MM.1S (cell line): ENCODE measurements at regions not wholly inside any gene's neighbourhood (a gene's known extent, or its start where the extent isn't known, plus 50 kb on each side); places are given as distances from the start of the nearest gene placed in this dataset.

Experiments
- DNase-seq: peaks from one replicate; pipeline ENCODE4 v3.0.0-alpha.2; 2015
- H2AFZ ChIP-seq: fragments of 300-600 bp; sonication (generic); 2 replicates; pipeline ENCODE4 v1.6.0; 2016; ENCODE audit warnings: antibody characterized with exemption, low read length
- H3F3A ChIP-seq: fragments of 300-600 bp; sonication (generic); 2 replicates; pipeline ENCODE4 v1.6.1; 2016; ENCODE audit warnings: mild to moderate bottlenecking, antibody characterized with exemption, low read length, moderate library complexity, mixed read lengths; ENCODE audit not compliant: insufficient read depth
- H3K27ac ChIP-seq: fragments of 300-600 bp; sonication (generic); 2 replicates; pipeline ENCODE4 v1.5.1; 2016; ENCODE audit warnings: mild to moderate bottlenecking, low read length
- H3K27me3 ChIP-seq: fragments of 300-600 bp; sonication (generic); replicated peaks from 2 replicates; pipeline ENCODE4 v1.6.0; 2016; ENCODE audit warnings: low read length; ENCODE audit not compliant: insufficient read depth
- H3K36me3 ChIP-seq: fragments of 300-600 bp; sonication (generic); replicated peaks from 2 replicates; pipeline ENCODE4 v1.6.1; 2016; ENCODE audit warnings: mild to moderate bottlenecking, low read length, mixed read lengths; ENCODE audit not compliant: insufficient read depth
- H3K4me1 ChIP-seq: fragments of 300-600 bp; sonication (generic); 2 replicates; pipeline ENCODE4 v1.6.1; 2016; ENCODE audit warnings: low read length, mixed read lengths
- H3K4me2 ChIP-seq: fragments of 300-600 bp; sonication (generic); 2 replicates; pipeline ENCODE4 v1.6.0; 2016; ENCODE audit warnings: low read depth, low read length
- H3K4me3 ChIP-seq: fragments of 300-600 bp; sonication (generic); 2 replicates; pipeline ENCODE4 v1.5.1; 2016; ENCODE audit warnings: low read length, mixed read lengths
- H3K79me2 ChIP-seq: fragments of 300-600 bp; sonication (generic); 2 replicates; pipeline ENCODE4 v1.6.1; 2016; ENCODE audit warnings: mixed run types, low read length, mixed read lengths
- H3K9ac ChIP-seq: fragments of 300-600 bp; sonication (generic); 2 replicates; pipeline ENCODE4 v1.6.1; 2016; ENCODE audit warnings: low read length, mixed read lengths
- H3K9me2 ChIP-seq: fragments of 300-600 bp; sonication (generic); replicated peaks from 2 replicates; pipeline ENCODE4 v1.6.1; 2016; ENCODE audit warnings: mild to moderate bottlenecking, low read length, mixed read lengths; ENCODE audit not compliant: insufficient read depth
- H3K9me3 ChIP-seq: fragments of 300-600 bp; sonication (generic); replicated peaks from 2 replicates; pipeline ENCODE4 v1.6.1; 2016; ENCODE audit warnings: mild to moderate bottlenecking, low read length, mixed read lengths; ENCODE audit not compliant: insufficient read depth
- H4K20me1 ChIP-seq: fragments of 300-600 bp; sonication (generic); 2 replicates; pipeline ENCODE4 v1.6.1; 2016; ENCODE audit warnings: mild to moderate bottlenecking, low read length, moderate library complexity, mixed read lengths; ENCODE audit not compliant: insufficient read depth
- EZH2 ChIP-seq: fragments of 300-600 bp; sonication (generic); optimal IDR thresholded peaks from 2 replicates; pipeline ENCODE3; 2017; ENCODE audit warnings: low read depth, mild to moderate bottlenecking, antibody characterized with exemption, low read length, mixed read lengths
- EZH2phosphoT487 ChIP-seq: fragments of 300-600 bp; sonication (generic); IDR thresholded peaks from 2 replicates; pipeline ENCODE4 v1.6.1; 2018; ENCODE audit warnings: antibody characterized with exemption, low read length
- TF ChIP-seq, protein P1 (sequence below): fragments of 300-600 bp; sonication (generic); IDR thresholded peaks from 2 replicates; pipeline ENCODE4 v1.5.1; 2016; ENCODE audit warnings: antibody characterized with exemption, low read length, mixed read lengths

DNA sequence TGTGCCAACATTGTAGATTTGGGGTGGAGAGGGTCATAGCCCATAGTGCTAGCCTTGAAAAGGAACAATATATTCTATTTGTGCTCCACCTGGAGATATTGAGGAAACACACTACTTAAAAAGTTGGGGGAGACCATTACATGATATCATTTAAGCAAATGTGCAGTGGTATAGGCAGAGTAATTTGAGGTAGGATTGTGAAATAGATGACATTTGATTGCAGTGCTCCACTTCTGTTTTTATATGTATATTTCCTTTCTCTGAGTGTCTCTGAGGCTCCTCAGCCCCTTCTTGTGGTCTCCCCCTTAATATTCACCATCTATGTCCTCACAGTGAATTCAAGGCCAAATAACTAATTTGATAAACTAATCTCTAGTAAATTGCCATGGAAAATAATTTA lies 85.6 kb upstream of the NMU start:
- Histone ChIP-seq H2AFZ (no peak overlapping the region), H3K36me3 (no peaks in the 10 kb centered on the region), H3K4me2 (no peak overlapping the region), H3K4me1 (no peaks in the 10 kb centered on the region), H3K27ac (no peak overlapping the region), H4K20me1 (no peaks in the 10 kb centered on the region), H3K4me3 (no peak overlapping the region), H3K27me3 (no peaks in the 10 kb centered on the region), H3F3A (no peaks in the 10 kb centered on the region), H3K9ac (no peak overlapping the region), H3K9me3 (no peaks in the 10 kb centered on the region), H3K79me2 (no peaks in the 10 kb centered on the region), H3K9me2 (no peaks in the 10 kb centered on the region)
- TF ChIP-seq EZH2 (no peak), EZH2phosphoT487 (no peak)
- TF ChIP-seq, protein P1, sequence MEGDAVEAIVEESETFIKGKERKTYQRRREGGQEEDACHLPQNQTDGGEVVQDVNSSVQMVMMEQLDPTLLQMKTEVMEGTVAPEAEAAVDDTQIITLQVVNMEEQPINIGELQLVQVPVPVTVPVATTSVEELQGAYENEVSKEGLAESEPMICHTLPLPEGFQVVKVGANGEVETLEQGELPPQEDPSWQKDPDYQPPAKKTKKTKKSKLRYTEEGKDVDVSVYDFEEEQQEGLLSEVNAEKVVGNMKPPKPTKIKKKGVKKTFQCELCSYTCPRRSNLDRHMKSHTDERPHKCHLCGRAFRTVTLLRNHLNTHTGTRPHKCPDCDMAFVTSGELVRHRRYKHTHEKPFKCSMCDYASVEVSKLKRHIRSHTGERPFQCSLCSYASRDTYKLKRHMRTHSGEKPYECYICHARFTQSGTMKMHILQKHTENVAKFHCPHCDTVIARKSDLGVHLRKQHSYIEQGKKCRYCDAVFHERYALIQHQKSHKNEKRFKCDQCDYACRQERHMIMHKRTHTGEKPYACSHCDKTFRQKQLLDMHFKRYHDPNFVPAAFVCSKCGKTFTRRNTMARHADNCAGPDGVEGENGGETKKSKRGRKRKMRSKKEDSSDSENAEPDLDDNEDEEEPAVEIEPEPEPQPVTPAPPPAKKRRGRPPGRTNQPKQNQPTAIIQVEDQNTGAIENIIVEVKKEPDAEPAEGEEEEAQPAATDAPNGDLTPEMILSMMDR = no peak
- DNase-seq = no peak

DNA sequence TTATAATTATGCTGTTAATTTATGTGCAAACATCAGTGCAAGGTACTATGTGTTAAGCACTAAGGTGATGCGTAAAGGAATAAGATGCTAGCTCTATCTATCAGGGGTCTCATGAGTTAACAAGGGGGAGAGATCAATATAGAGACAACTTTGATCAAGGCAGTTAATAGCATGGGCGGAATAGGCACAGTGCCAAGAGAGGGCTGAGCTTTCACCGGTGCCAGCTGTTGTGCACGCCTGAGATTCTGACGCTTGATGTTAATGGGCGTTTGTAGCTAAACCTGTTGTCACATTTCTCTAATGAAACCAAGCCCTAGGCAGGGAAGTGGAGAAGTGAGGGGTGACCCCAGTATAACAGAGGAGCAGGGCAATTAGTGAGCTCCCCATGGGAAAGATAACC lies 86.0 kb upstream of the NMU start:
- H3K4me2 ChIP-seq = no peak overlapping the region

DNA sequence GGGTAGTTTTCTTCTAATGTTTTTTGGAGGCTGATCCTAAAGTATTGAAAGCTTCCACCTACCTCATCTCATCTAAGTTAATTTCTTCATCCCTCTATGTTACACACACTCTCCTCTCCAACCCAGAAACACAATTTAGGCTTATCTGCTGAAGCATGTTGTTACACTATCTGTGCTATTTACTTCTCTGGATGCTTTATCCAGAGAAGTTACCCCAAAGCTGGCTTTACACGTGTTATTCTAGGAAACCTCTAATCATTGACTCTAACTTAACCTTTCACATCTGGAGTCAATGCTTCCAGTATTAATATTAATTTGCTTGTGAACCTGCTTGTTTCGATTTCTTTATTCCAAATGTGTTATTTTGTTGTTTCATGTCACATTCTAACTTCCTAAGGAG lies 87.3 kb upstream of the NMU start:
- no peaks in the 10 kb centered on the region for H3K27me3 ChIP-seq
- H3F3A ChIP-seq = no peaks in the 10 kb centered on the region
- no peak for TF ChIP-seq EZH2
- TF ChIP-seq EZH2phosphoT487 = no peak
- TF ChIP-seq, protein P1 = no peak
- H3K9me2 ChIP-seq = no peaks in the 10 kb centered on the region
- H3K79me2 ChIP-seq = no peaks in the 10 kb centered on the region
- no peak overlapping the region for H2AFZ ChIP-seq
- no peak overlapping the region for H3K4me2 ChIP-seq
- H4K20me1 ChIP-seq = no peaks in the 10 kb centered on the region
- H3K9ac ChIP-seq = no peak overlapping the region
- H3K4me3 ChIP-seq = no peak overlapping the region
- no peak for DNase-seq
- H3K27ac ChIP-seq = no peak overlapping the region
- H3K9me3 ChIP-seq = no peaks in the 10 kb centered on the region
- no peaks in the 10 kb centered on the region for H3K36me3 ChIP-seq
- H3K4me1 ChIP-seq = no peaks in the 10 kb centered on the region

More for the DNA sequence above, 86.0 kb upstream of the NMU start:
- H3K9me2 ChIP-seq = no peaks in the 10 kb centered on the region
- no peak for DNase-seq
- H3K36me3 ChIP-seq = no peaks in the 10 kb centered on the region
- no peak overlapping the region for H3K27ac ChIP-seq
- no peaks in the 10 kb centered on the region for H3K9me3 ChIP-seq
- H2AFZ ChIP-seq = no peak overlapping the region
- H3F3A ChIP-seq = no peaks in the 10 kb centered on the region
- H3K27me3 ChIP-seq = no peaks in the 10 kb centered on the region
- TF ChIP-seq EZH2phosphoT487 (no peak), EZH2 (no peak)
- TF ChIP-seq, protein P1 = no peak
- H3K4me1 ChIP-seq = no peaks in the 10 kb centered on the region
- no peak overlapping the region for H3K4me3 ChIP-seq
- H3K79me2 ChIP-seq = no peaks in the 10 kb centered on the region
- H4K20me1 ChIP-seq = no peaks in the 10 kb centered on the region
- no peak overlapping the region for H3K9ac ChIP-seq

DNA sequence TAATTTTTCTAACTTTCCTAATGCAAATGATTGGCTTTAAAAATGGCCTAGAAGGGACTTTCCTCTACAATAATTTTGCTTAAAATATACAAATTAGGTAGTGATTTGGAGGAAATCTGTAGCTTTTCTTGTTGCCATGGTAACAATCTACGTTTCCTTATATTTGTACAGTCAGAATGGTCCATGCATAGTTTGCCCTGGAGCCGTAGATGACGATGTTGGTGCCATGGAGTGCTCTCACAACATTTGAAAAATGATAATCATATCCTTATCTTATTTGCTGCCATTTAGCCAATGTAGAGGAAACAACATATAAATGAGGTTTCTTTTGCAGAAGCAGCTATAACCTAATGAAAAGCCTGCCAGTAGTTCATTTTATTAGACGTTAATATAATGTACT lies 89.0 kb upstream of the NMU start:
- no peaks in the 10 kb centered on the region for H4K20me1 ChIP-seq
- no peak overlapping the region for H2AFZ ChIP-seq
- H3K79me2 ChIP-seq = no peaks in the 10 kb centered on the region
- H3K9me3 ChIP-seq = no peaks in the 10 kb centered on the region
- no peak overlapping the region for H3K9ac ChIP-seq
- TF ChIP-seq EZH2phosphoT487 = no peak
- TF ChIP-seq, protein P1 = no peak
- no peak for TF ChIP-seq EZH2
- no peaks in the 10 kb centered on the region for H3K36me3 ChIP-seq
- no peaks in the 10 kb centered on the region for H3K4me1 ChIP-seq
- no peak overlapping the region for H3K4me2 ChIP-seq
- H3K4me3 ChIP-seq = no peak overlapping the region
- no peak overlapping the region for H3K27ac ChIP-seq
- no peaks in the 10 kb centered on the region for H3K9me2 ChIP-seq
- DNase-seq = no peak
- no peaks in the 10 kb centered on the region for H3F3A ChIP-seq
- H3K27me3 ChIP-seq = no peaks in the 10 kb centered on the region
